Tibial artery (tissue), 4 donors: ENCODE measurements at regions not wholly inside any gene's neighbourhood (a gene's known extent, or its start where the extent isn't known, plus 50 kb on each side); places are given as distances from the start of the nearest gene placed in this dataset.
"Not testable (repeated sequence)": the region's sequence is repeated elsewhere in the genome, so short reads cannot be mapped to it uniquely, and the experiment has no call there.

Experiments used
- DNase-seq, 2 donors: peaks; one replicate each; pipeline ENCODE4 v3.0.0-alpha.2; 2019
- H3K27ac ChIP-seq, 2 donors: fragments of 200-600 bp; sonication (generic) in 1 of 2; 1 replicate in 1 of 2; 2 replicates in 1 of 2; pipeline ENCODE4 v1.5.1; 2018 to 2019; ENCODE audit warnings: mild to moderate bottlenecking in 1 of 2
- H3K27me3 ChIP-seq, 2 donors: fragments of 200-600 bp; sonication (generic) in 1 of 2; one replicate each; pipeline versions ENCODE4 v1.5.1 to v1.6.0; 2016 to 2019
- H3K36me3 ChIP-seq, 3 donors: fragments of 200-600 bp; sonication (generic) in 2 of 3; one replicate each; pipeline ENCODE4 v1.5.1; 2016 to 2019; ENCODE audit warnings: mild to moderate bottlenecking in 2 of 3
- H3K4me1 ChIP-seq, 4 donors: fragments of 200-600 bp; sonication (generic) in 2 of 4; 1 replicate in 3 of 4; 2 replicates in 1 of 4; pipeline ENCODE4 v1.5.1; 2016 to 2019
- H3K4me3 ChIP-seq, 2 donors: fragments of 200-600 bp; sonication (generic) in 1 of 2; 1 replicate in 1 of 2; 2 replicates in 1 of 2; pipeline ENCODE4 v1.5.1; 2018 to 2019; ENCODE audit warnings: mild to moderate bottlenecking in 2 of 2
- H3K9me3 ChIP-seq, 3 donors: fragments of 200-600 bp; sonication (generic) in 1 of 3; one replicate each; pipeline ENCODE4 v1.5.1; 2016 to 2019
- CTCF ChIP-seq, 2 experiments: fragments of 200-600 bp in 1 of 2; fragments of 450-650 bp in 1 of 2; IDR thresholded peaks; one replicate each; pipeline ENCODE4 v1.5.1; 2017 to 2019; ENCODE audit warnings: antibody characterized with exemption in 2 of 2, mild to moderate bottlenecking in 1 of 2, moderate library complexity in 1 of 2
- intact Hi-C: fragments of 100-400 bp; cut with DNase I; formaldehyde crosslinking; loops from one replicate; pipeline ENCODE4 v1.15.0; 2023; ENCODE audit warnings: low total_unique reads

GRCh38 chr3:182018361-182018760 is 306.6 kb downstream of the SOX2 start:
- no peak overlapping the region for H3K27ac ChIP-seq
- no peak overlapping the region for H3K4me3 ChIP-seq
- H3K4me1 ChIP-seq, result no peaks in the 10 kb centered on the region
- H3K27me3 ChIP-seq, result no peaks in the 10 kb centered on the region
- TF ChIP-seq CTCF (IDR thresholded peaks at IDR 0.05), result no peak
- no peak for DNase-seq
- intact Hi-C loops, result no loop called here
- H3K9me3 ChIP-seq, result no peaks in the 10 kb centered on the region
- no peaks in the 10 kb centered on the region for H3K36me3 ChIP-seq

- intact Hi-C loops, result no loop called here
- Histone ChIP-seq H3K9me3 (no peaks in the 10 kb centered on the region), H3K27me3 (no peaks in the 10 kb centered on the region), H3K27ac (no peak overlapping the region), H3K4me3 (no peak overlapping the region), H3K36me3 (no peaks in the 10 kb centered on the region), H3K4me1 (no peaks in the 10 kb centered on the region)
- DNase-seq, result no peak
- no peak for TF ChIP-seq CTCF (IDR thresholded peaks at IDR 0.05)
These were observed 308.2 kb downstream of the SOX2 start for GRCh38 chr3:182019926-182020325.

- H3K4me1 ChIP-seq, result no peaks in the 10 kb centered on the region
- H3K4me3 ChIP-seq, result no peak overlapping the region
- DNase-seq, result no peak
- TF ChIP-seq CTCF (IDR thresholded peaks at IDR 0.05), result no peak
- no peak overlapping the region for H3K27ac ChIP-seq
- intact Hi-C loops, result no loop called here
- no peaks in the 10 kb centered on the region for H3K27me3 ChIP-seq
- no peaks in the 10 kb centered on the region for H3K36me3 ChIP-seq
- H3K9me3 ChIP-seq, result no peaks in the 10 kb centered on the region
These were observed 312.1 kb downstream of the SOX2 start for GRCh38 chr3:182023843-182024242.

GRCh38 chr3:182027366-182027765 is 315.6 kb downstream of the SOX2 start:
- no peak overlapping the region for H3K4me3 ChIP-seq
- intact Hi-C loops, result no loop called here
- H3K27ac ChIP-seq, result no peak overlapping the region
- DNase-seq, result no peak
- H3K36me3 ChIP-seq, result no peaks in the 10 kb centered on the region
- no peaks in the 10 kb centered on the region for H3K9me3 ChIP-seq
- H3K27me3 ChIP-seq, result no peaks in the 10 kb centered on the region
- no peak for TF ChIP-seq CTCF (IDR thresholded peaks at IDR 0.05)
- H3K4me1 ChIP-seq, result no peaks in the 10 kb centered on the region

GRCh38 chr3:182028081-182028480 is 316.4 kb downstream of the SOX2 start:
- Histone ChIP-seq H3K4me3 (no peak overlapping the region), H3K27me3 (no peaks in the 10 kb centered on the region), H3K9me3 (no peaks in the 10 kb centered on the region), H3K4me1 (no peaks in the 10 kb centered on the region), H3K27ac (no peak overlapping the region), H3K36me3 (no peaks in the 10 kb centered on the region)
- intact Hi-C loops, result no loop called here
- DNase-seq, result no peak
- TF ChIP-seq CTCF (IDR thresholded peaks at IDR 0.05), result no peak

GRCh38 chr3:182034231-182034630 is 322.5 kb downstream of the SOX2 start:
- H3K36me3 ChIP-seq, H3K4me3 ChIP-seq, DNase-seq, H3K9me3 ChIP-seq, H3K27me3 ChIP-seq, H3K27ac ChIP-seq, H3K4me1 ChIP-seq, intact Hi-C loops: not testable (repeated sequence)
